ENCODE measurements at regions not wholly inside any gene's neighbourhood (a gene's known extent, or its start where the extent isn't known, plus 50 kb on each side); places are given as distances from the start of the nearest gene placed in this dataset.
"Not testable (repeated sequence)": the region's sequence is repeated elsewhere in the genome, so short reads cannot be mapped to it uniquely, and the experiment has no call there.

GRCh38 chr2:13481201-13481600, 764.5 kb downstream of the TRIB2 start:
- H3K36me3 Mint-ChIP-seq (ENCODE audit: low read depth) = no peaks in the 10 kb centered on the region
- POLR2A ChIA-PET = no interaction called here
- no peak overlapping the region for H3K4me3 Mint-ChIP-seq

GRCh38 chr2:13485256-13485655, 768.5 kb downstream of the TRIB2 start:
- Mint-ChIP-seq H3K4me1 (no peaks in the 10 kb centered on the region), H3K27me3 (no peaks in the 10 kb centered on the region), H3K9me3 (ENCODE audit: low read depth) (peaks cover 3% of the 10 kb centered on the region), H3K27ac (no peak overlapping the region), H3K4me3 (no peak overlapping the region), H3K36me3 (ENCODE audit: low read depth) (no peaks in the 10 kb centered on the region)
- intact Hi-C loops (cut with DNase I, micrococcal nuclease) = loop anchor here in 1 of 2 experiments (5.0 kb wide), 1 partner anchor 668 kb away; no protein-coding TSS in a partner anchor
- ChIA-PET POLR2A (no interaction called here), CTCF (no interaction called here)
- ATAC-seq (no peak), DNase-seq (no peak)

More at GRCh38 chr2:13481201-13481600, 764.5 kb downstream of the TRIB2 start:
- H3K4me1 Mint-ChIP-seq = no peaks in the 10 kb centered on the region
- H3K9me3 Mint-ChIP-seq (ENCODE audit: low read depth) = peaks cover 2% of the 10 kb centered on the region
- CTCF ChIA-PET = no interaction called here
- no peaks in the 10 kb centered on the region for H3K27me3 Mint-ChIP-seq
- intact Hi-C loops (cut with DNase I, micrococcal nuclease) = no loop called here
- ATAC-seq (no peak), DNase-seq (no peak)
- H3K27ac Mint-ChIP-seq = no peak overlapping the region

GRCh38 chr2:13488965-13489364, 772.2 kb downstream of the TRIB2 start:
- intact Hi-C loops (cut with DNase I, micrococcal nuclease) = loop anchor here in 1 of 2 experiments (5.0 kb wide), 1 partner anchor 672 kb away; no protein-coding TSS in a partner anchor
- H3K4me1 Mint-ChIP-seq = no peaks in the 10 kb centered on the region

GRCh38 chr2:13492262-13492661, 775.5 kb downstream of the TRIB2 start:
- DNase-seq = no peak
- no peaks in the 10 kb centered on the region for H3K36me3 Mint-ChIP-seq (ENCODE audit: low read depth)
- no peak overlapping the region for H3K27ac Mint-ChIP-seq
- ChIA-PET POLR2A (no interaction called here), CTCF (no interaction called here)
- H3K4me1 Mint-ChIP-seq = no peaks in the 10 kb centered on the region
- ATAC-seq = no peak
- H3K27me3 Mint-ChIP-seq = no peaks in the 10 kb centered on the region
- intact Hi-C loops (cut with DNase I, micrococcal nuclease) = no loop called here
- H3K4me3 Mint-ChIP-seq = no peak overlapping the region
- peaks cover 4% of the 10 kb centered on the region for H3K9me3 Mint-ChIP-seq (ENCODE audit: low read depth)

More at GRCh38 chr2:13488965-13489364, 772.2 kb downstream of the TRIB2 start:
- Mint-ChIP-seq H3K9me3 (ENCODE audit: low read depth) (peaks cover 4% of the 10 kb centered on the region), H3K27ac (no peak overlapping the region), H3K36me3 (ENCODE audit: low read depth) (no peaks in the 10 kb centered on the region), H3K27me3 (no peaks in the 10 kb centered on the region), H3K4me3 (no peak overlapping the region)
- no peak for ATAC-seq
- CTCF ChIA-PET = no interaction called here
- POLR2A ChIA-PET = no interaction called here
- DNase-seq = no peak

- Mint-ChIP-seq H3K27ac (no peak overlapping the region), H3K27me3 (no peaks in the 10 kb centered on the region), H3K9me3 (ENCODE audit: low read depth) (peaks cover 4% of the 10 kb centered on the region), H3K4me1 (no peaks in the 10 kb centered on the region), H3K36me3 (ENCODE audit: low read depth) (no peaks in the 10 kb centered on the region), H3K4me3 (no peak overlapping the region)
- intact Hi-C loops (cut with DNase I, micrococcal nuclease) = no loop called here
- no peak for DNase-seq
- ChIA-PET CTCF (no interaction called here), POLR2A (no interaction called here)
- no peak for ATAC-seq
Observed at GRCh38 chr2:13495051-13495450, 778.3 kb downstream of the TRIB2 start.

- Mint-ChIP-seq H3K36me3 (ENCODE audit: low read depth) (no peaks in the 10 kb centered on the region), H3K27me3 (no peaks in the 10 kb centered on the region), H3K27ac (no peak overlapping the region), H3K4me1 (no peaks in the 10 kb centered on the region), H3K9me3 (ENCODE audit: low read depth) (peaks cover 2% of the 10 kb centered on the region), H3K4me3 (no peak overlapping the region)
- ATAC-seq (no peak), DNase-seq (no peak)
- POLR2A ChIA-PET = no interaction called here
- CTCF ChIA-PET = no interaction called here
- intact Hi-C loops (cut with DNase I, micrococcal nuclease) = no loop called here
Observed at GRCh38 chr2:13504808-13505207, 788.1 kb downstream of the TRIB2 start.

- H3K27me3 Mint-ChIP-seq = no peaks in the 10 kb centered on the region
- no peaks in the 10 kb centered on the region for H3K9me3 Mint-ChIP-seq (ENCODE audit: low read depth)
- ATAC-seq (no peak), DNase-seq (no peak)
- ChIA-PET POLR2A (no interaction called here), CTCF (interaction anchor here (0.7 kb wide), 2 partner anchors 100 to 441 kb away, joined by 3 read pairs; no protein-coding TSS in a partner anchor)
- H3K36me3 Mint-ChIP-seq (ENCODE audit: low read depth) = no peaks in the 10 kb centered on the region
- intact Hi-C loops (cut with DNase I, micrococcal nuclease) = no loop called here
- H3K4me3 Mint-ChIP-seq = no peak overlapping the region
- no peaks in the 10 kb centered on the region for H3K4me1 Mint-ChIP-seq
- H3K27ac Mint-ChIP-seq = no peak overlapping the region
Observed at GRCh38 chr2:13508671-13509070, 791.9 kb downstream of the TRIB2 start.

GRCh38 chr2:13515254-13515653, 798.5 kb downstream of the TRIB2 start:
- DNase-seq = no peak
- Mint-ChIP-seq H3K9me3 (ENCODE audit: low read depth) (peaks cover 2% of the 10 kb centered on the region), H3K4me3 (no peak overlapping the region), H3K27ac (no peak overlapping the region), H3K27me3 (no peaks in the 10 kb centered on the region), H3K4me1 (no peaks in the 10 kb centered on the region), H3K36me3 (ENCODE audit: low read depth) (no peaks in the 10 kb centered on the region)
- intact Hi-C loops (cut with DNase I, micrococcal nuclease) = no loop called here
- ChIA-PET POLR2A (no interaction called here), CTCF (no interaction called here)
- ATAC-seq = no peak

- Mint-ChIP-seq H3K4me3 (no peak overlapping the region), H3K27me3 (no peaks in the 10 kb centered on the region), H3K27ac (no peak overlapping the region), H3K4me1 (no peaks in the 10 kb centered on the region), H3K9me3 (ENCODE audit: low read depth) (peaks cover 2% of the 10 kb centered on the region), H3K36me3 (ENCODE audit: low read depth) (no peaks in the 10 kb centered on the region)
- DNase-seq (no peak), ATAC-seq (no peak)
- POLR2A ChIA-PET = no interaction called here
- CTCF ChIA-PET = no interaction called here
- intact Hi-C loops (cut with DNase I, micrococcal nuclease) = no loop called here
Observed at GRCh38 chr2:13522096-13522495, 805.4 kb downstream of the TRIB2 start.

GRCh38 chr2:13522917-13523821, 806.4 kb downstream of the TRIB2 start:
- Mint-ChIP-seq H3K36me3 (ENCODE audit: low read depth) (no peaks in the 10 kb centered on the region), H3K27ac (no peak overlapping the region), H3K9me3 (ENCODE audit: low read depth) (peaks cover 2% of the 10 kb centered on the region), H3K27me3 (no peaks in the 10 kb centered on the region), H3K4me3 (no peak overlapping the region), H3K4me1 (no peaks in the 10 kb centered on the region)
- ChIA-PET CTCF (no interaction called here), POLR2A (no interaction called here)
- ATAC-seq = no peak
- intact Hi-C loops (cut with DNase I, micrococcal nuclease) = no loop called here
- no peak for DNase-seq

GRCh38 chr2:13524492-13524891, 807.8 kb downstream of the TRIB2 start:
- no peaks in the 10 kb centered on the region for H3K27me3 Mint-ChIP-seq
- no peaks in the 10 kb centered on the region for H3K36me3 Mint-ChIP-seq (ENCODE audit: low read depth)
- ChIA-PET POLR2A (no interaction called here), CTCF (no interaction called here)
- DNase-seq (no peak), ATAC-seq (no peak)
- H3K4me3 Mint-ChIP-seq = no peak overlapping the region
- H3K27ac Mint-ChIP-seq = no peak overlapping the region
- no peaks in the 10 kb centered on the region for H3K4me1 Mint-ChIP-seq
- H3K9me3 Mint-ChIP-seq (ENCODE audit: low read depth) = peaks cover 2% of the 10 kb centered on the region
- intact Hi-C loops (cut with DNase I, micrococcal nuclease) = no loop called here

GRCh38 chr2:13531735-13532410, 815.1 kb downstream of the TRIB2 start:
- H3K4me3 Mint-ChIP-seq; H3K9me3 Mint-ChIP-seq (ENCODE audit: low read depth); ATAC-seq; H3K4me1 Mint-ChIP-seq; CTCF ChIA-PET; H3K27ac Mint-ChIP-seq; H3K36me3 Mint-ChIP-seq (ENCODE audit: low read depth); DNase-seq; POLR2A ChIA-PET; intact Hi-C loops (cut with DNase I, micrococcal nuclease); H3K27me3 Mint-ChIP-seq: not testable (repeated sequence)
